Stimulated activated CD4-positive, alpha-beta T cell treated with anti-CD3 and anti-CD28 coated beads, Interleukin-1b, Interleukin-23, amount 100 ng/mL, for 1 hour (primary cell): ENCODE measurements at regions not wholly inside any gene's neighbourhood (a gene's known extent, or its start where the extent isn't known, plus 50 kb on each side); places are given as distances from the start of the nearest gene placed in this dataset.
"Not testable (repeated sequence)": the region's sequence is repeated elsewhere in the genome, so short reads cannot be mapped to it uniquely, and the experiment has no call there.

ENCODE experiments used
- DNase-seq, 2 donors: peaks; one replicate each; pipeline ENCODE4 v3.0.0-alpha.2; 2020; ENCODE audit warnings: low read depth in 2 of 2

- no peak for DNase-seq
These were observed 390.7 kb downstream of the DLEU7 start for GRCh38 chr13:50452756-50453155.

GRCh38 chr13:50453188-50453587, 390.3 kb downstream of the DLEU7 start:
- DNase-seq: no peak

- no peak for DNase-seq
These were observed 387.4 kb downstream of the DLEU7 start for GRCh38 chr13:50456111-50456510.

GRCh38 chr13:50457415-50458393, 385.8 kb downstream of the DLEU7 start:
- no peak for DNase-seq

GRCh38 chr13:50459046-50459445, 384.4 kb downstream of the DLEU7 start:
- no peak for DNase-seq

GRCh38 chr13:50459658-50460057, 383.8 kb downstream of the DLEU7 start:
- no peak for DNase-seq

- no peak for DNase-seq
These were observed 383.1 kb downstream of the DLEU7 start for GRCh38 chr13:50460358-50460757.

GRCh38 chr13:50461189-50461588, 382.3 kb downstream of the DLEU7 start:
- no peak for DNase-seq

- DNase-seq: no peak
These were observed 379.8 kb downstream of the DLEU7 start for GRCh38 chr13:50463719-50464118.

- DNase-seq: no peak
These were observed 378.9 kb downstream of the DLEU7 start for GRCh38 chr13:50464349-50465251.

- no peak for DNase-seq
These were observed 377.0 kb downstream of the DLEU7 start for GRCh38 chr13:50466456-50466855.

GRCh38 chr13:50467156-50468110, 376.1 kb downstream of the DLEU7 start:
- DNase-seq: no peak

GRCh38 chr13:50468849-50469669, 374.4 kb downstream of the DLEU7 start:
- DNase-seq: no peak

- not testable (repeated sequence) for DNase-seq
These were observed 370.4 kb downstream of the DLEU7 start for GRCh38 chr13:50473050-50473449.

- no peak for DNase-seq
These were observed 369.3 kb downstream of the DLEU7 start for GRCh38 chr13:50474088-50474662.

GRCh38 chr13:50476577-50477285, 366.8 kb downstream of the DLEU7 start:
- DNase-seq: no peak

GRCh38 chr13:50481936-50482335, 361.6 kb downstream of the DLEU7 start:
- DNase-seq: no peak

GRCh38 chr13:50483416-50483815, 360.1 kb downstream of the DLEU7 start:
- no peak for DNase-seq

- DNase-seq: no peak
These were observed 358.9 kb downstream of the DLEU7 start for GRCh38 chr13:50484472-50485113.
